ENCODE measurements at regions not wholly inside any gene's neighbourhood (a gene's known extent, or its start where the extent isn't known, plus 50 kb on each side); places are given as distances from the start of the nearest gene placed in this dataset.

DNA sequence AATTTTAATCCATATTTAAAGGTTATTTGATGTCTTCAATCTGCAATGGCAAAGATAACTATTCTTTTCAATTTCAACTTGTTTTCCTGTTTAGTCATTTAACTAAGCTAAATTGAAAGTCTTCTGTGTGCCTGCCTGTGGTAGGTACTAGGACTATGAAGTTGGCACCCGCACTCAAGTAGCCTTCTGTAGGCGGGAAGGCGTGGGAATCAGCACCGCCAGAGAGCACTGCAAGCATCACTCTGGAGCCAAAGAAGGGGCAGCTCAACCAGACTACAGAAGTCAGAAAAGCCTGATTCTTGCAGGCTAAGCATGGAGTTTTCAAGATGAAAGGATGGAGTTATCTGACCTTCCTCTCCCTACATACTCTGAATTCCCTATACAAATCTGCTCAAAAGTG, 269.0 kb upstream of the PHF14 start:
- TF ChIP-seq TAF1 (IDR thresholded peaks at IDR 0.05; ENCODE audit: borderline replicate concordance, insufficient read depth, low read length): no peak
- TF ChIP-seq, protein P1, sequence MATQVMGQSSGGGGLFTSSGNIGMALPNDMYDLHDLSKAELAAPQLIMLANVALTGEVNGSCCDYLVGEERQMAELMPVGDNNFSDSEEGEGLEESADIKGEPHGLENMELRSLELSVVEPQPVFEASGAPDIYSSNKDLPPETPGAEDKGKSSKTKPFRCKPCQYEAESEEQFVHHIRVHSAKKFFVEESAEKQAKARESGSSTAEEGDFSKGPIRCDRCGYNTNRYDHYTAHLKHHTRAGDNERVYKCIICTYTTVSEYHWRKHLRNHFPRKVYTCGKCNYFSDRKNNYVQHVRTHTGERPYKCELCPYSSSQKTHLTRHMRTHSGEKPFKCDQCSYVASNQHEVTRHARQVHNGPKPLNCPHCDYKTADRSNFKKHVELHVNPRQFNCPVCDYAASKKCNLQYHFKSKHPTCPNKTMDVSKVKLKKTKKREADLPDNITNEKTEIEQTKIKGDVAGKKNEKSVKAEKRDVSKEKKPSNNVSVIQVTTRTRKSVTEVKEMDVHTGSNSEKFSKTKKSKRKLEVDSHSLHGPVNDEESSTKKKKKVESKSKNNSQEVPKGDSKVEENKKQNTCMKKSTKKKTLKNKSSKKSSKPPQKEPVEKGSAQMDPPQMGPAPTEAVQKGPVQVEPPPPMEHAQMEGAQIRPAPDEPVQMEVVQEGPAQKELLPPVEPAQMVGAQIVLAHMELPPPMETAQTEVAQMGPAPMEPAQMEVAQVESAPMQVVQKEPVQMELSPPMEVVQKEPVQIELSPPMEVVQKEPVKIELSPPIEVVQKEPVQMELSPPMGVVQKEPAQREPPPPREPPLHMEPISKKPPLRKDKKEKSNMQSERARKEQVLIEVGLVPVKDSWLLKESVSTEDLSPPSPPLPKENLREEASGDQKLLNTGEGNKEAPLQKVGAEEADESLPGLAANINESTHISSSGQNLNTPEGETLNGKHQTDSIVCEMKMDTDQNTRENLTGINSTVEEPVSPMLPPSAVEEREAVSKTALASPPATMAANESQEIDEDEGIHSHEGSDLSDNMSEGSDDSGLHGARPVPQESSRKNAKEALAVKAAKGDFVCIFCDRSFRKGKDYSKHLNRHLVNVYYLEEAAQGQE (IDR thresholded peaks at IDR 0.05; ENCODE audit: insufficient read depth in 1 of 2, low read depth in 2 of 2, low read length in 2 of 2): no peak
- no peak for TF ChIP-seq FOXP2 (optimal IDR thresholded peaks at IDR 0.05; ENCODE audit: borderline replicate concordance, extremely low read depth, extremely low read length, insufficient read depth)
- TF ChIP-seq SIN3A (IDR thresholded peaks at IDR 0.05; ENCODE audit: borderline replicate concordance, insufficient read depth, low read length): no peak
- TF ChIP-seq POLR2AphosphoS5 (IDR thresholded peaks at IDR 0.05; ENCODE audit: low read depth, low read length): no peak

DNA sequence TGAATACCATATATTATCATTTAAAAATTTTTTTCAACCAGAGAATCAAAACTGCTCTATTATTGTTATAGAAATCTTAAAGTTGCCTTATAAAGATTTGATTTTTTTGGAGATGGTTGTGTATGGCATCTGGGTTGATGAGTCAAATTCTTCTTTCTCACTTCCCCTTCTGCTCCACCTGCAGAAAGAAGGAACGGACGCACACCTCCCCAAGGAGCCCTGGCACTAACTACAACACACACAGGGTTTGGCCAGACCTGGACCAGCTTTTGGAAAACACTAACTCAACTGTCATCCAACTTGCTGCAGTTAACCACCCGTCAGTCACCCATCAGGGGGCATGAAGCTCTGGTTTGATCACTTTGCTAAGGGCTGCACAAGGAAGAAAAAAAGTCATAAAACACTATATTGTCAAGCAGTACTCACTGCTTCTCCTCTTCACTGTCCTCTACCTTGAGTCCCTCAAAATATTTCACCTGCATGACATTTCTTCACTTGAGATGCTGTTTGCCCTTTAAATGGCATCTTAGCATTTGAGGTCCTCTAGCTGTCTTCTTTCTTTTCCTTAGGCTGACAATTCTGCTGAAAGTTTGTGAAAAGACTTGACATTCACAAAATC, 266.7 kb upstream of the PHF14 start:
- no peak for TF ChIP-seq FOXP2 (optimal IDR thresholded peaks at IDR 0.05; ENCODE audit: borderline replicate concordance, extremely low read depth, extremely low read length, insufficient read depth)
- no peak for TF ChIP-seq POLR2AphosphoS5 (IDR thresholded peaks at IDR 0.05; ENCODE audit: low read depth, low read length)
- TF ChIP-seq SIN3A (IDR thresholded peaks at IDR 0.05; ENCODE audit: borderline replicate concordance, insufficient read depth, low read length): no peak
- TF ChIP-seq TAF1 (IDR thresholded peaks at IDR 0.05; ENCODE audit: borderline replicate concordance, insufficient read depth, low read length): no peak
- TF ChIP-seq, protein P1 (IDR thresholded peaks at IDR 0.05; ENCODE audit: insufficient read depth in 1 of 2, low read depth in 2 of 2, low read length in 2 of 2): no peak

DNA sequence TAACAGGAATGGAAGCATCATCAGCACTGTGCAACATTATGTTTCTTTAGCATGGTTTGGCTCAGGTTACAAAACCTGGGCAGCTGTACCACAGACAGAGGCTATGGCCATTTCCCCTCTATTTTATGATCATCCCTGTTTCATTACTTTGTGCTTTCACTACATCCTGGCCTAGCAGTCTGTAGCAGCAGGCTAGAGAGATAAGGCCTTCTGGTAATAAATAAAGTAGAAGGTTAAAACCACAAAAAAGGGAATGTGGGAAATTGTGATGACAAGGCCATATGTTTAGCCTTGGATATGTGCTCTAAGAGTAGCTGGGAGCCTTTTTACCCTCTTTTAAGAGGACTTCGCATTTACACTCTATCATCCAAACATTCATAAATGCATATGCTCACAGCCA, 266.2 kb upstream of the PHF14 start:
- TF ChIP-seq SIN3A (IDR thresholded peaks at IDR 0.05; ENCODE audit: borderline replicate concordance, insufficient read depth, low read length): no peak
- TF ChIP-seq FOXP2 (optimal IDR thresholded peaks at IDR 0.05; ENCODE audit: borderline replicate concordance, extremely low read depth, extremely low read length, insufficient read depth): no peak
- TF ChIP-seq, protein P1 (IDR thresholded peaks at IDR 0.05; ENCODE audit: insufficient read depth in 1 of 2, low read depth in 2 of 2, low read length in 2 of 2): no peak
- TF ChIP-seq POLR2AphosphoS5 (IDR thresholded peaks at IDR 0.05; ENCODE audit: low read depth, low read length): no peak
- TF ChIP-seq TAF1 (IDR thresholded peaks at IDR 0.05; ENCODE audit: borderline replicate concordance, insufficient read depth, low read length): no peak

DNA sequence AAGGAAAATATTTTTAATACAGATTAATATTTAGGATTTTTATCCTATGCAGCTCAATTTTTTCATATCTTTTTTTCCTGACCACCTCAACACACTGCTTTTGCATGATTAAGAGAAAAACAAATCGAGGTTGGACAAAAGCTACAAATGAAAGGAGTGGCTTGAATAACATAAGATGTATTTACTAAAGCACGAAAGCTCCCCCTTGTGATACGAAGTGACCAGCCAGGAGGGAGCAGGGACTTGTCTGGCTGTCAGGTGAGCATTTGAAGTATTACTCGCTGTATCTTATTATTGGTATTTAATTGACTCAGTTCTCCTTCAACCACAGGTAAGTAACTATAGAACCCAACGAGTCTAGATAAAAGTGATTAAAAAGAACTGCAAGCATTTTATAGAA, 265.2 kb upstream of the PHF14 start:
- TF ChIP-seq FOXP2 (optimal IDR thresholded peaks at IDR 0.05; ENCODE audit: borderline replicate concordance, extremely low read depth, extremely low read length, insufficient read depth) (no peak), SIN3A (IDR thresholded peaks at IDR 0.05; ENCODE audit: borderline replicate concordance, insufficient read depth, low read length) (no peak), TAF1 (IDR thresholded peaks at IDR 0.05; ENCODE audit: borderline replicate concordance, insufficient read depth, low read length) (no peak), POLR2AphosphoS5 (IDR thresholded peaks at IDR 0.05; ENCODE audit: low read depth, low read length) (no peak)
- TF ChIP-seq, protein P1 (IDR thresholded peaks at IDR 0.05; ENCODE audit: insufficient read depth in 1 of 2, low read depth in 2 of 2, low read length in 2 of 2): no peak

Data from PFSK-1 (cell line).